ENCODE measurements at regions not wholly inside any gene's neighbourhood (a gene's known extent, or its start where the extent isn't known, plus 50 kb on each side); places are given as distances from the start of the nearest gene placed in this dataset.

DNA sequence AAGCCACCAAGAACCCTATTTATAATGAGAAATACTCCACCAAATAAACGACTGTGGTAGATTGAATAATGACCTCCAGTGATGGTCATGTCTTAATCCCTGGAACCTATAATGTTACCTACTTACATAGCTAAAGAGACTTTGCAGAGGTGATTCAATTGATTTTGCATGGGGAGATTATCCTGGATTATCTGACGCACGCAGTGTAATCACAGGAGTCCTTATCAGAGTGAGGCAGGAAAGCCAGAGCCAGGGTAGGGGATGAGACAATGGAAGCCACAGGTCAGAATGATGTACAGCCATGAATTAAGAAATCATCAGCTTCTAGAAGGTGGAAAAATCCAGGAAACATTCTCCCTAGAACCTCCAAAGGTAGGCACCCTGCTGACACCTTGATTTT lies 286.4 kb upstream of the SP4 start:
- TF ChIP-seq, protein P1, sequence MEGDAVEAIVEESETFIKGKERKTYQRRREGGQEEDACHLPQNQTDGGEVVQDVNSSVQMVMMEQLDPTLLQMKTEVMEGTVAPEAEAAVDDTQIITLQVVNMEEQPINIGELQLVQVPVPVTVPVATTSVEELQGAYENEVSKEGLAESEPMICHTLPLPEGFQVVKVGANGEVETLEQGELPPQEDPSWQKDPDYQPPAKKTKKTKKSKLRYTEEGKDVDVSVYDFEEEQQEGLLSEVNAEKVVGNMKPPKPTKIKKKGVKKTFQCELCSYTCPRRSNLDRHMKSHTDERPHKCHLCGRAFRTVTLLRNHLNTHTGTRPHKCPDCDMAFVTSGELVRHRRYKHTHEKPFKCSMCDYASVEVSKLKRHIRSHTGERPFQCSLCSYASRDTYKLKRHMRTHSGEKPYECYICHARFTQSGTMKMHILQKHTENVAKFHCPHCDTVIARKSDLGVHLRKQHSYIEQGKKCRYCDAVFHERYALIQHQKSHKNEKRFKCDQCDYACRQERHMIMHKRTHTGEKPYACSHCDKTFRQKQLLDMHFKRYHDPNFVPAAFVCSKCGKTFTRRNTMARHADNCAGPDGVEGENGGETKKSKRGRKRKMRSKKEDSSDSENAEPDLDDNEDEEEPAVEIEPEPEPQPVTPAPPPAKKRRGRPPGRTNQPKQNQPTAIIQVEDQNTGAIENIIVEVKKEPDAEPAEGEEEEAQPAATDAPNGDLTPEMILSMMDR (IDR thresholded peaks at IDR 0.05; ENCODE audit: extremely low read depth in 1 of 2, insufficient read depth in 1 of 2, low read depth in 1 of 2, low read length in 2 of 2): no peak
- TF ChIP-seq POLR2A (IDR thresholded peaks at IDR 0.05; ENCODE audit: low read depth, low read length): no peak
- TF ChIP-seq, protein P2, sequence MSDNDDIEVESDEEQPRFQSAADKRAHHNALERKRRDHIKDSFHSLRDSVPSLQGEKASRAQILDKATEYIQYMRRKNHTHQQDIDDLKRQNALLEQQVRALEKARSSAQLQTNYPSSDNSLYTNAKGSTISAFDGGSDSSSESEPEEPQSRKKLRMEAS (IDR thresholded peaks at IDR 0.05; ENCODE audit: insufficient read depth, insufficient read length): no peak
- TF ChIP-seq EZH2 (IDR thresholded peaks at IDR 0.05; ENCODE audit: borderline replicate concordance, low read depth, low read length, severe bottlenecking): no peak
- no peak for TF ChIP-seq POLR2AphosphoS5 (IDR thresholded peaks at IDR 0.05; ENCODE audit: insufficient read depth, low read depth, low read length)
- TF ChIP-seq MYC (IDR thresholded peaks at IDR 0.05; ENCODE audit: low read depth, low read length): no peak
- TF ChIP-seq FOS (IDR thresholded peaks at IDR 0.05; ENCODE audit: borderline replicate concordance, insufficient read depth, low read length): no peak
- TF ChIP-seq JUN (IDR thresholded peaks at IDR 0.05; ENCODE audit: borderline replicate concordance, insufficient read depth, insufficient read length, low read depth): no peak
- TF ChIP-seq GATA2 (IDR thresholded peaks at IDR 0.05; ENCODE audit: insufficient read depth, insufficient read length, low read depth, low read length): no peak

Measured in endothelial cell of umbilical vein (primary cell).